ENCODE measurements at regions not wholly inside any gene's neighbourhood (a gene's known extent, or its start where the extent isn't known, plus 50 kb on each side); places are given as distances from the start of the nearest gene placed in this dataset.

- TF ChIP-seq CTCF (IDR thresholded peaks at IDR 0.05) (no peak), EZH2 (IDR thresholded peaks at IDR 0.05; ENCODE audit: borderline replicate concordance, insufficient read depth, low read depth, low read length, poor library complexity, severe bottlenecking) (no peak)
Observed at GRCh38 chr10:3720228-3721019, 64.6 kb downstream of the KLF6 start.

Measured in B cell (primary cell).